GM11168 (cell line): ENCODE measurements at regions not wholly inside any gene's neighbourhood (a gene's known extent, or its start where the extent isn't known, plus 50 kb on each side); places are given as distances from the start of the nearest gene placed in this dataset.

Experiments
- in situ Hi-C: fragments of 300-500 bp; cut with MboI; formaldehyde crosslinking; loops from one replicate; pipeline ENCODE4 v1.12.0; 2022; ENCODE audit warnings: low sequenced_read_pairs; ENCODE audit not compliant: unreplicated experiment

DNA sequence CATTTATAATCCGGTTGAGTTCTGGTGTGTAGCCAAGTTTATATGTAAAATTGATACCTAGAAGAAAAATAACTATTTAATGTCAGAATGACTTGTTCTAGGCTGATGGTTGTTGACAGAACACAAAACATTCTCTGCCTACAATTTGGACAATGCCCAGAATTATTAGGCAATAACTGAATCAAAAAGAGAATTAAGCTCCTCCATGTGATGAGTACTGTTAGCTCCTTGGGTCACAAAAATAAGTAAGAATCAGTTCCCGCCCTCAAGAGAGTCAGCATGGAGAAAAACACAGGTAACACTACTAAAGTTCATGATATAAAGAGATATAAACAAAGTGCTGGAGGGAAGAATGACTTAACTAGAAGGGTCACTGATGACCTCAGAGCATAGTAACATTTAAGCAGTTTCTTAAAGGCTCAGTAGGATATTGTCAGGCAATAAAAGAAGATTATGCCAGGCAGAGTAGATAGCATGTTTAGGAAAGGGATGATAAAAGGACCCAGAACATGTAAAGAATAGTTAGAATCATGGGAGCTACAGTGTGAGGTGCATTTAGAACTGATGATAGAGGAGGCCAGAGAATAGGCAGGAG is 200.5 kb upstream of the ACTBL2 start:
- in situ Hi-C loops = no loop called here

DNA sequence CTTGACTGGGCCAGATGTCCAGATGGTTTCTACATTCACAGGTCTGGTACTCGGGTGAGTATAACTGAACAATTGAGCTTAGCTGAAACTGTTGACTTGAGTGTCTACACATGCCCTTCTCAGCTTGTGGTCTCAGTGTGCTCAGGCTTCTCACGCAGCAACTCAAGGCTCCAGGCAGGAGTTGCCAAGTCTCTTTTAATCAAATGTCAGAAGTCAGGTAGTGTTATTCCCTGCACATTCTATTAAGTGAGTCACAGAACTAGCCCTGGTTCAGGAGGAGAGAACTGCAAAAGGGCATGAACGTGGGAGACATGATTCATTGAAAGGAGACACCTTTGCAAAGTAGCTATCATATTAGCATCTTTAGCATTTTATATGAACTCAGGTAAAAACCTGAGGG is 199.3 kb upstream of the ACTBL2 start:
- in situ Hi-C loops = no loop called here

DNA sequence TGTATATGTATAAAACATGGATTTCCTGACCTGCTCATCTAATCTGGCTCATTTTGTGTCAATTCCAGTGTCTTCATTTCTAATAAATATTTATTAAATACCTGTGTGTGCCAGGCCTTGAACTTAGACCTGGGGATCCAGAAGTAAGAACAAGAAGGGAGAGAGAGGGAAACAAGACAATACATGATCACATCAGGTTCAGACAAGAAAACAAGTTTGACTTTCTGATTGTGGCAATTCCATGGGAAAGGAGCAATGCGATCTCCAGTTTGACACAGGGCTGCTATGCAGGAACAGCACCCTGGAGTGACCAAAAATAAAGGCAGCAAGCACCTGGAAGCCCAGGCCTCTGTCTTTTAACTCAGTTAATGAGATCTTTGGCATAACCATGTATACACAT is 198.1 kb upstream of the ACTBL2 start:
- in situ Hi-C loops = no loop called here

DNA sequence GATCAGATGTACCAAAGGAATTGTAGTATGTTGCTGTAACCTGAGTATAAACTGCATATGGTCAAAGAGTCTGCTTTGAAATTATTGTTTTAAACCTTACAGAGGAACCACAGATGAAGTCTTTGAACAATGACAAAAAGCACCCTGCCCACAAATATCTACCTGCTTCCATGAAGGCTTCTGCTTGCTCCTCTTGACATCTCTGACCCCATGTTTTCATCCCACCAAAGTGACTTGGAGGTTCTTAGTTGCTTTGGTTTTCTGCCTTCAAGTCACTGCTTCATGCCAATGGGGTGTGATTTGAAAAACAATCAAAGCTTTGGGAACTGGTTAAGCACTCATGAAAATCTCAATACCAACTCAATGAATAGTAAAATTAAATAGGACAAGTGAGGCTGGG is 194.6 kb upstream of the ACTBL2 start:
- in situ Hi-C loops = no loop called here

DNA sequence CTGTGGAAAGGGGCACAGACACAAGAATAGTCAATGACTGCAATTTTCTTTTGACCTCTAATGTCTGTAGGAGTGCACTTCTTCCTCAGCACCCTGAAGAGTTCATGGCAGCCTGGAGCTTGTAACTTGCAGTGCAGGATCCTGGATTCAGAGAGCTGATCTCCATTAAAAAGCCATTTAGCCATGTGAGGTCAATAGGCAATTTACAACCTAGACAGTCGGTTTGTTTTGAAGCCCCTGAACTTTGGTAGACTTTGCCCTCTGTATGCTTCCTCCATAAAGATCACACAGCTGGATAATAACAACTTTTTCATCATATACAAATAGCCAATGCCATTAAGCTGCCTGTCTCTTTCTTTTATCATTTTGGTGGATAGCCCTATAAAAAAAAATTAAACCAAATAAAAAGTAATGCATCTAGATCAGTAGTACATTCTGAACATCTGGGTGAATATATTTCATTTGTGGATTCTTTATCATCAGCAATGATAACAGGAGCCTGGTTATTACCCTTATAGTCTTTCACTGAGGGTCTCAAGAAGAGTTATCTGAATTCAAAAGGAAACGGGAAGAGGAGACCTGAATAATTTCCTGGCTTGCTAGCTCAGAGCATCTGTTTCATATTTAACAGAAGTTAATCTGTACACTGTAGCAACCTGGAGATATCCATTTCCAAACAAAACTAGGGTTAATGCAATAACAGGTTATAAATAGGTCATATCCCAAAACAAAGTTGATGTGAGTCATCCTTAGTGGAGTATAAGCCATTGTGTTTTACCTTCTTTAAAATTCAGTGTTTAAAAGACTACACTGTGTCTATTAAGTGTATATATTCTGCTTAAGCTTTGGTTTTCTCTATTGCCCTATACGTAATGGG is 193.8 kb upstream of the ACTBL2 start:
- in situ Hi-C loops = no loop called here

DNA sequence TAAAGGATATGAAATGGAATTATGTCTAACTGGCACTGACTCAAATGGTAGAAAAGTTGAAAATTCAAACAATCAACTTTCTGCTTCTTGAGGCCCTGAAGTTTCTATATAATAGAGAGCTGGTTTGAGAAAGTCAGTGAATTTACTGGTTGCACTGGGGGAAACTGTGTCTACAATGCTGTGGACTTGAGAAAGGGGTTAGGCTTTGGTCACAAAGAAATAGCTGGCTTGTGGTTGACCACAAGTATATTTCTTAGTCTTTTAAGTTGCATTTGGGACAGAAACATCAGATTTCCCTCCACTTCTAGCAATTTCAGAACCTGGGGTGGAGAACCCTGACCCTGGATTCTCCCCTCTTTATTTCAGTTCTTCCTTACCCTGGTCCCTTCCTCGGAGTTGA is 192.6 kb upstream of the ACTBL2 start:
- in situ Hi-C loops = no loop called here

DNA sequence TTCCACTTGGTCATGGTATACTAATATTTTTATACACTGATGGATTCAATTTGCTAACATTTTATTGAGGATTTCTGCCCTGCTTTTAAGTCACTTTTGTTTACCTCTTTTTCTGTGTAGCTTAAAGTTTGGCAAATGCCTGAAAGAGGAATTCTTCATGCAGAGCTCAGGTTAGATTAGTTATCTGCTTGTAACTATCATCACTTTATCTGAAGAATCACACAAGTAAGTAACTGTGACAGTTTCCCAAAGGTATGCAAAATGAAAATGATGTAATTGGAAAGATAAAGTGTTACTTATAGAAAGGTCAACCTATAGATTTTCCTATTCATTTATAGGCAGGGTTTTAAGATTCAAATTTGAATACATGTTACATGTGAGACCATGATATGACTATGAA is 188.8 kb upstream of the ACTBL2 start:
- in situ Hi-C loops = no loop called here

DNA sequence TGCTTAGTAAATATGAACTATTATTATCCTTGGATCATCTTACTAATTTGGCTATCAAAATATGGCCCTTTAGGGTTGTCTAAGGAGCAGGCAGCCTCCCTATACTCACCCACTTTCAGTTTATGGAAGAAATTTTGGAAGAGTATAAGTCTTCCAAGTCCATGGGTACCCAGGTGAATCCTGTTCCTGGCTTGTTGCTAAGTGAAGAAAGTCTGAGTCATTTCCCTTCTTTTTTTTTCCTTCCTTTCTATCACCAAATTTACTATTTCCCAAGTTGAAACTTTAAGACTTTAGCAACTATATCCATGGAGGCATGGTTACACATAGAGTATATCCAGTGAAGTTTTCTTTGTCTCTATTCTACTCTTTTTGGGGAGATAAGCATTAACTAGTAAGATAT is 184.0 kb upstream of the ACTBL2 start:
- in situ Hi-C loops = no loop called here

DNA sequence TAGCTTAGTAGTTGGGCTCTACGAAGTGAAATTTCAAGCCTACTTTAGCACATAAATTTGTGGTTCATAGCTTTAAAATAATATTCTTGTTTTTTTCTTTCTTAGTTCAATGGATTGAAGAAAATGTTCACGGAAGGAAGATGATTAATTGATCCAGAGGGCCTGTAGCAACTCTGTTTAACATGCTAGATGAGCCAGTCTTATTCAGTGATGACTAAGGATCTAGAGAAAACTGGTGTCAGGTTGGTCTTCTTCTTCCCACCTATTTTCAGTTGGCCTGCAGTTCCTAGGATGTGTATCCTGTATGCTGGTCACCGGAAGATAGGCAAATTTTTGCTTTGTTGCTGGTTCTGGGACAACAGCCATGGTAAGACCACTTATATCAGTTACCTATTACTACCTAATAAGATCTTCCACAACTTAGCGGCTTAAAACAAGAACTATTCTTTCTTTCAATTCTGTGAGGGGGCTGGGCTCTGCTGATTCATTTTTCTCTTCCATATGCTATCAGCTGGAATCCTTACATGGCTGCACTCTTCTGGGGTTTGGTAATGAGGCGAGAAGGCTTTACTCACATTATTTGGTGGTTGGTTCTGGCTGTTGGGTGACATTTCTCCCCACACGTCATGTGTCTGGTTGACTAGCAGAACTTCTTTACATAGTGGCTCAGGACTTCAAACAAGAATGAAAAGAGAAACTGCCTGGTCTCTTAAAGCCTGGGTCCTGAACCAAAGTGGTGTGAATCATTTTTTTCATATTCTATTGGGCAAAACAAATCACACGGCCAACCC is 182.7 kb upstream of the ACTBL2 start:
- in situ Hi-C loops = no loop called here

DNA sequence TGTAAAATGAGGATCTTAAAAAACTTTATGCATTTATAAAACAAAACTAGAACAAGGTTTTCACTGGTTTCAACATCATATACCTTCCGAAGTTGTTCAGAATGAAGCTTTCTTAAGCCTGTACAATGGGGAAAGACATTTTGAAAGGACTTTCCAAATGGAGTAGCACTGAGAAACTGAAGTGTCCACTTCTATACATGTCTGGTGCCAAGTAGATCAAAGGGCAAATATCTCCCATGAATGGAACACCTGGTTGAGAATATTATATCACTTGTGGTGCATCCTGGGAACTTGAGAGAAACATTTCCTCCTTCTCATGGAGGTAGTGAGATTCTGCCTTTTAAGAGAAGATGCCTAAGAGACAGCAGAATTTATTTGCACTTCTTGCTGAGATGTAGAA is 182.1 kb upstream of the ACTBL2 start:
- in situ Hi-C loops = no loop called here

DNA sequence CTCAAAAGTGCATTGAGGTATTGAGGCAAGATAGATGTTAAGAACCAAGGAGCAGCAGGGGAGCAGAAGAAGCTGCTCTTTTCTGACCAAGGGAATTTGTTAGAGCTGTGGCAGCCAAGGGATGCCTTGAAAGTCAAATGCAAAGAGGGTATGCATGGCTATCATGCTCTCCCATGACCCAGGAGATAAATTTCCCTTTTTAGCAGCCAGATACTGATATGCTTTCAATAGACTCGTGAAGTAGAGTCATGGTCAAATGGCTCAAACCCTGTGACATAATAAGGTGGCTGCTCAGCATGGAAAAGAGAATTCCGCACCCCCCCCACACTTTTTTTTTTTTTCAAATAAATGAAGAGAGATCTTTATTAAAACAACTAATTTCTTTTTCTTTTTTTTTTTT is 180.9 kb upstream of the ACTBL2 start:
- in situ Hi-C loops = no loop called here

DNA sequence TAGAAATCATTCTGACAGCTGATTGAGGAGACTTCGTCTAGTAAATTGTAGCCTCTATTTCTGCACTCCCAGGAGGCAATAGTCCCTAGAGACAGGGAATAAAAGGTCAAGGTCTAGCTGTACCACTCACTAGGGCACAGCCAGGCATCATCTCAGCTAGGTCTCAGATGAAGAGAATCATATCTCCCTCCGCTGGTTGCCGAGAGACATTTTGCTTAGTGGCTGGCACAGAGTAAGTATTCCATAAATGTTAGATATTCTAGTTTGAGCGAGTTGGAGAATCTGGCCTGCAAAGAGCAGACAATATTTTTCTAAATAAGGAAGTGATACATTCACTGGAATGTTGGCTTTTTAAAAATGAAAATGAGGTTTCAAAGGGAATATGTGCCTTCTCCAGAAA is 180.4 kb upstream of the ACTBL2 start:
- in situ Hi-C loops = no loop called here

DNA sequence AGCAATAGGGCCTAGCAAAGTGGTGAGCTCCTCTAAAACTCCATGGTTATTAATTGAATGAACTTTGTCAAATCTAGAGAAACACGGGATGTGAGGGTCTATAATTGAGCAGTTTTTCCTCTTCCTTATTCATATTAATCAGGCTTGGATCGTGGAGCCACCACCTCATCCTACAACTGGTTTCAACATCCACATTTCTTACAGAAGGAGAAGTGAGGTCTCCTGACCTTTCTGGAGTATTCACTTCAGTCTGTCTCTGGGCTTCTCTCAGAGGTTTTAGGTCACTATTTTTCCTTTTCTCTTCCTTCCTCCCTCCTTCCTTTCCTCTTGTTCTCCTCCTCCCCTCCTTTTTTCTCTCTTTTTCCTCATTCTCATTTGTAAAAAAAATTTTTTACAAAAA is 177.3 kb upstream of the ACTBL2 start:
- in situ Hi-C loops = no loop called here

DNA sequence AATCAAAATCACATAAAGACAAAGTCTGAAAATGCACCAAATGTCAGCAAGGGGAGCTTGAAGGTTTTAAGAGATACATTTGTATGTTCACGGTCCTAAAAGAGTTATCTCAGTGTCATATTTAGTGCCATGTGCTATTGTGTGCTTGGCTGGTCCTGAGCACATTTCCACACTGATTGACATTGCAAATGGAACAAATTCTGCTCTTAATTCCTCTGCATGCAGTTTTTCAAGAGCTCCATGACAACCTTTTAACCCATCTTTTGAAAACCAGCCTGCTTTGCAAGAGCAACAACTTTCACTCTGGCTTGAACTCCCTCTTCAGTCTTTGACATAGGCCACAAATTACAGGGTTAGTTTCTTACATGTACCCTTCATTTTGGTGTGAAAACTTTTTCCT is 175.4 kb upstream of the ACTBL2 start:
- in situ Hi-C loops = no loop called here

DNA sequence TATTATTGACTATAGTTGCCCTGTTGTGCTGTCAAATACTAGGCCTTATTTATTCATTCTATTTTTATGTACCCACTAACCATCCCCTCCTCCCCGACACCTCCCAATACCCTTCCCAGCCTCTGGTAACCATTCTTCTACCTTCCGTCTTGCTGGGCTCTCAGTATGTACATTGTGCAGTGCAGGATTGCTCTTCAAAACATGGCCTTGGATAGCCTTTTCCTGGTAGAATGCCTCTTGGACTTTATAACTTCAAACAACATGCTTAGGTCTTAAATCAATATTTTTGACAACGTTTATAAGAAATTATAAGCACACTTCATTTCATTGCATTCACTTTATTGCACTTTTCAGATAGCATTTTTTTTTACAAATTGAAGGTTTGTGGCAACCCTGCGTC is 172.6 kb upstream of the ACTBL2 start:
- in situ Hi-C loops = no loop called here

DNA sequence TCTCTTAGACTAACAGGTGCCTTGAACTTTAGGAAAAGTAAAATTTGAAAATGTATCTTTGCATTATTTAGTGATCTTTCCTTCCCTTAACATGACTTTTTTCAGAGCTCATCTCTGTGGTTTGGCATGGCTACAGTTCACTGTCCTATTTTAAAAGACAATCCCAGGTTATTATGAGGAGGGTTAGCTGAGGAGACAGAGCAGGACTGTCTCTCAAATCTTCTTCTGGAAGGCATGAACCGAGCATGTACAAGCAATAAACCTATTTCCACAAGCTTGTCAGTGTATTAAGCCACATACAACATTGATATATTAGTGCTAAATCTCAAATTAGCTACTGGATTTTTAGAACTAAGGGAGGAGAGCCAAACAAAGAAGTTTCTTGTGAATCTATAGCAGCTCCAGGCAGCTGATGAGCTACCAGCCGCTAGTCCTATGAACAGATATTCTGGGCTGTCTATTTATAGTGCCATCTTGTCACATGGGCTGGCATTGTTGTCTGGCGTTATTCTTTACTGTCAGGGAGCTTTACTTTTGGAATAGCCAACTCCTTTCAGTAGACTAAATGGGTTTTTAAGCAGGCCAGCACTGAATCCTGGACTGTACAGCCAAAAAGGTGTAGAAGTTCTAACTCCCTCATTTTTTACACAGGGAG is 171.2 kb upstream of the ACTBL2 start:
- in situ Hi-C loops = no loop called here

DNA sequence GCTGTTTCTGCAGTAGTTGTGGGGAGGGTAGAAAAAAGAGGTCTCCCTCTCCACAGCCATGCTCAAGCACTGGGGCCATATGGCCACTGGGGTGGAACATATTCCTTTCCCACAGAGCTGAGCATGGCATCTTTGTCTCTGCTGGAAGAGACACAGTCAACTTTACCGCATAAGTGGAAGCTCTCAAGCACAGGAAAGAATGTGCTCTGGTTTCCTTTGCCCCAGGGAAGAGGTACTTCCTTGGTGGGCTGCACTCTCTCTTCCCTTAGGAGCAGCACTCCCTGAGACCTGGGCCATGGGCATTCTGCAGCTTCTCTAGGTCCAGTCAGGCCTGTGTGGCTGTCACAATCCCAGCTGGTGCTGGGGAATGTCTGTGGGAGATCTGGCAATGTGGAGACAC is 168.5 kb upstream of the ACTBL2 start:
- in situ Hi-C loops = no loop called here

DNA sequence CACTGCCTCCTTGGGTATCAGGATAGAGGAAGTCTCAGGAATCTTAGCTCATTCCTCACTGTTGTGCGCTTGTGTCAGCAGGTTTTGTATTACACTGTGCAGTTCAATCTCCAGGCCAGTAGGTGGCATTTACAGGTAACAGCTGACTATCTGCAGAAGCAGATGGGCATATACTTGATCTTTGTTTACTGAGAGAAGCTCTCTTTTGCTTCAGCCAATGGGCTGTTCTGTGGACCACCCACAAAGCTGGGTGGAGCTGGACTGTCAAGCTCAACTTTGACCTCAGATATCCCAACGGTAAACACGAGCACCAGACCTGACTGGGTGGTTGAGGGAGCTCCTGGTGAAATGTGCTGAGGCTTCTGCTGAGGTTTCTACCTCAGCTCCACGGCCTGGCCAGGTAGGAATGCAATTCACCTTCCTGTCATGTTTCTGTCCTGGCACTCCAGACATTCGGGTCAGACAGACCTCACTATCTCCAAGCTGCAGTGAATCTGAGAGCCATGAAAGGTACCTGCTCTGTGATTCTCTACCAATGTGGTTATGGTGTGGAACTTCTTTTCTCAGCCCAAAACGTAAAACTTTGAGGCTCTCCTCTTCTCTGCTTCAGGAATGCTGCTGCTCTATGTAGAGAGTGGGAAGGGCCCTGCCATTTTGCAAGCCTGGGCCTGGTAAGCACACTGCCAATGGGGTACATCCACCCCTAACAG is 167.9 kb upstream of the ACTBL2 start:
- in situ Hi-C loops = no loop called here

DNA sequence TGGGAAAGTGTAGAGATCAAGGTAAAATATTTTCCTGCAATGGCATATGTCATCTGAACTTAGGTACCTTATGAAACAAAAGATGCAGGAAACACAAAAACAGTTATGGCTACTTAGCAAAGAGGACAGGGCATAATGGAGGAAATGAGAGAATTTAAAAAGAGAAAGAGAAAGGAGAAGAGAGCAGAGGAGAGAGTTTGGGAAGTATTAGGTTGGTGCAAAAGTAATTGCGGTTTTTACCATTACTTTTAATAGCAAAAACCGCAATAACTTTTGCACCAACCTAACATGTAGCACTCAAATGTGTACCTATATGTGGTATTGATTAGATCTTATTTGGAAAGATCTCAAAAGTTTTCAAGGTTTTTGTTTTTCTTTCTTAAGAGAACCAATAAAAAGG is 160.1 kb upstream of the ACTBL2 start:
- in situ Hi-C loops = no loop called here

DNA sequence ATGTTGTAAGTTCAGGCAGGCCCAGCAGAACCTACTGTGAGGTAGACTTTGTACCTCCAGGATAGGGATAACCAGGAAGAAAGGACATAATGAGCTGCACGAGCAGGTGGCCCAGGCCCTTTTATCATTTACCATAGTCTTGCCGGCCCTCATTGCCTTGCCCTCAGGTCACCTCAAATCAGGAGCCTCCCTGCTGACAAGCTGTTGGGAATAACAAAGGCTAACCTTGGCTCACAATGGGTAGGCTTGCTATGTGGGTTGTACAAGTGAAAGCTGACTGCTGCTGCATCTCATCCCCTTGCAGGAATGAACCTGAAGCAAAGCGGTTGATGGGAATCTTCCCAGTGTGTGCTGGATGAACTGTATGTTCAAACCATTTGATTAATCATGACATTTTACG is 159.5 kb upstream of the ACTBL2 start:
- in situ Hi-C loops = no loop called here
